Vagina (tissue), 2 donors: ENCODE measurements at regions not wholly inside any gene's neighbourhood (a gene's known extent, or its start where the extent isn't known, plus 50 kb on each side); places are given as distances from the start of the nearest gene placed in this dataset.

Experiments used
- CTCF ChIP-seq, 3 experiments: fragments of 450-650 bp in 2 of 3; fragments of 200-600 bp in 1 of 3; sonication (generic) in 1 of 3; IDR thresholded peaks; one replicate each; pipeline ENCODE4 v1.5.1; 2017 to 2019; ENCODE audit warnings: antibody characterized with exemption in 3 of 3, mild to moderate bottlenecking in 2 of 3, moderate library complexity in 2 of 3
- POLR2A ChIP-seq, 2 donors: fragments of 450-650 bp; IDR thresholded peaks; one replicate each; pipeline ENCODE4 v1.6.1; 2017; ENCODE audit warnings: antibody characterized with exemption in 2 of 2, mild to moderate bottlenecking in 2 of 2, moderate library complexity in 2 of 2

- no peak for TF ChIP-seq CTCF (IDR thresholded peaks at IDR 0.05)
- TF ChIP-seq POLR2A (IDR thresholded peaks at IDR 0.05) = no peak
Measured at GRCh38 chr4:143046454-143046853, 138.3 kb upstream of the USP38 start.
